ENCODE measurements at regions not wholly inside any gene's neighbourhood (a gene's known extent, or its start where the extent isn't known, plus 50 kb on each side); places are given as distances from the start of the nearest gene placed in this dataset. TPM values are rescaled to one million over a fixed set of nuclear protein-coding genes. Genes with fewer than 3 reads are reported as not detected.

- Histone ChIP-seq H3K79me2 (ENCODE audit: low read depth) (no peaks in the 10 kb centered on the region), H3K9me3 (ENCODE audit: insufficient read depth, low read depth) (no peaks in the 10 kb centered on the region), H3K4me1 (replicated peaks; ENCODE audit: insufficient read depth) (no peaks in the 10 kb centered on the region), H3K4me3 (no peak overlapping the region), H2AFZ (no peak overlapping the region), H3K27me3 (ENCODE audit: insufficient read depth, low read depth) (no peaks in the 10 kb centered on the region), H3F3A (ENCODE audit: insufficient read depth, low read depth) (no peaks in the 10 kb centered on the region), H3K4me2 (no peak overlapping the region), H4K20me1 (ENCODE audit: insufficient read depth) (no peaks in the 10 kb centered on the region), H3K36me3 (ENCODE audit: low read depth) (no peaks in the 10 kb centered on the region), H3K9me2 (ENCODE audit: insufficient read depth) (no peaks in the 10 kb centered on the region), H3K27ac (no peak overlapping the region)
- TF ChIP-seq EZH2 (IDR thresholded peaks at IDR 0.05; ENCODE audit: low read depth) (no peak), CTCF (conservative IDR thresholded peaks at IDR 0.05) (no peak)
- POLR2A ChIA-PET (ENCODE audit: unreplicated experiment) = no interaction called here
- CTCF ChIA-PET = no interaction called here
- intact Hi-C loops (cut with micrococcal nuclease; ENCODE audit: unreplicated experiment) = no loop called here
- no peak for DNase-seq
- BruUV-seq (replicated peaks) = no TSS peak
These were observed 68.8 kb upstream of the MDGA2 start for GRCh38 chr14:47744155-47744554.

- Histone ChIP-seq H3K36me3 (ENCODE audit: low read depth) (no peaks in the 10 kb centered on the region), H3K27ac (no peak overlapping the region)
- CTCF ChIA-PET = no interaction called here
These were observed 64.1 kb upstream of the MDGA2 start for GRCh38 chr14:47739541-47739940.

DNA sequence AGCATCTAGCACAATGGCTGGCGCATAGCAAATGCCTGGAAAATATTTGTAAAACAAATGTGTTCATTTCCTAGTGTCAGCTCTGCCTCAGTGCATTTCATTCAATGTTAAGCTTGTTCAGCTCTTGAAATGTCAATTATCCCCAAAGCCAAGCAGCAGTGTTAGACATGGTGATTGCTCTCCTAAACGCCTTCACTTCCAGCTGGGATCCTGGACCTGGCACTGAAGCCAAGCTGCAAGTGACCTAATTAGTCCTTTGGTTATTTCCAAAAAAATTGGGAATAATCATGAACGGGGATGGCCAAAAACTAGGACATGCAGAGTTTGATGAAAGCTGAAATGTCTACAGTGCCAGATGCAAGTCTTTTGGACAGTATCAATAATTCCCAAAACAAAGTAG is 54.9 kb upstream of the MDGA2 start:
- Histone ChIP-seq H3K4me2 (no peak overlapping the region), H3K4me1 (replicated peaks; ENCODE audit: insufficient read depth) (no peaks in the 10 kb centered on the region), H3K9me2 (ENCODE audit: insufficient read depth) (no peaks in the 10 kb centered on the region), H3K27me3 (ENCODE audit: insufficient read depth, low read depth) (no peaks in the 10 kb centered on the region), H2AFZ (no peak overlapping the region), H3K9me3 (ENCODE audit: insufficient read depth, low read depth) (no peaks in the 10 kb centered on the region), H3K4me3 (no peak overlapping the region), H3K36me3 (ENCODE audit: low read depth) (no peaks in the 10 kb centered on the region), H3K27ac (no peak overlapping the region), H3K79me2 (ENCODE audit: low read depth) (no peaks in the 10 kb centered on the region), H4K20me1 (ENCODE audit: insufficient read depth) (no peaks in the 10 kb centered on the region; the same call in 1 of the 2 replicates), H3F3A (ENCODE audit: insufficient read depth, low read depth) (no peaks in the 10 kb centered on the region)
- BruUV-seq (replicated peaks) = no TSS peak
- DNase-seq = no peak
- POLR2A ChIA-PET (ENCODE audit: unreplicated experiment) = no interaction called here
- TF ChIP-seq CTCF (conservative IDR thresholded peaks at IDR 0.05) = no peak
- TF ChIP-seq EZH2 (IDR thresholded peaks at IDR 0.05; ENCODE audit: low read depth) = no peak
- intact Hi-C loops (cut with micrococcal nuclease; ENCODE audit: unreplicated experiment) = no loop called here
- CTCF ChIA-PET = no interaction called here

More at GRCh38 chr14:47739541-47739940, 64.1 kb upstream of the MDGA2 start:
- Histone ChIP-seq H4K20me1 (ENCODE audit: insufficient read depth) (no peaks in the 10 kb centered on the region), H2AFZ (no peak overlapping the region; the same call in 1 of the 2 replicates), H3K9me2 (ENCODE audit: insufficient read depth) (no peaks in the 10 kb centered on the region; the same call in 1 of the 2 replicates), H3K4me1 (replicated peaks; ENCODE audit: insufficient read depth) (no peaks in the 10 kb centered on the region), H3F3A (ENCODE audit: insufficient read depth, low read depth) (no peaks in the 10 kb centered on the region), H3K27me3 (ENCODE audit: insufficient read depth, low read depth) (no peaks in the 10 kb centered on the region), H3K79me2 (ENCODE audit: low read depth) (no peaks in the 10 kb centered on the region), H3K9me3 (ENCODE audit: insufficient read depth, low read depth) (no peaks in the 10 kb centered on the region), H3K4me2 (no peak overlapping the region), H3K4me3 (no peak overlapping the region)
- POLR2A ChIA-PET (ENCODE audit: unreplicated experiment) = no interaction called here
- no TSS peak for BruUV-seq (replicated peaks)
- intact Hi-C loops (cut with micrococcal nuclease; ENCODE audit: unreplicated experiment) = no loop called here
- TF ChIP-seq CTCF (conservative IDR thresholded peaks at IDR 0.05) (no peak), EZH2 (IDR thresholded peaks at IDR 0.05; ENCODE audit: low read depth) (no peak)
- DNase-seq = no peak

Small RNAs in the stretch of these regions (microRNA-seq; reads per million reads assigned to microRNA genes)
- not detected for gene MIR548Y (ENCODE audit: borderline number of aligned reads, borderline replicate concordance)

All from PC-9 (cell line).